ENCODE measurements at regions not wholly inside any gene's neighbourhood (a gene's known extent, or its start where the extent isn't known, plus 50 kb on each side); places are given as distances from the start of the nearest gene placed in this dataset.

- Mint-ChIP-seq H3K36me3 (ENCODE audit: low read depth) (no peaks in the 10 kb centered on the region), H3K27me3 (no peaks in the 10 kb centered on the region), H3K9me3 (peaks cover 4% of the 10 kb centered on the region), H3K4me1 (ENCODE audit: low read depth) (no peaks in the 10 kb centered on the region), H3K4me3 (no peak overlapping the region), H3K27ac (no peak overlapping the region)
Measured at GRCh38 chr2:168392024-168392423, 64.0 kb upstream of the CERS6 start.

- Mint-ChIP-seq H3K9me3 (peaks cover 4% of the 10 kb centered on the region), H3K4me1 (ENCODE audit: low read depth) (no peaks in the 10 kb centered on the region), H3K36me3 (ENCODE audit: low read depth) (no peaks in the 10 kb centered on the region), H3K27ac (no peak overlapping the region), H3K4me3 (no peak overlapping the region), H3K27me3 (no peaks in the 10 kb centered on the region)
Measured at GRCh38 chr2:168392797-168393196, 63.3 kb upstream of the CERS6 start.

- Mint-ChIP-seq H3K4me3 (no peak overlapping the region), H3K27ac (no peak overlapping the region), H3K27me3 (no peaks in the 10 kb centered on the region), H3K4me1 (ENCODE audit: low read depth) (no peaks in the 10 kb centered on the region), H3K36me3 (ENCODE audit: low read depth) (no peaks in the 10 kb centered on the region), H3K9me3 (peaks cover 4% of the 10 kb centered on the region)
Measured at GRCh38 chr2:168394262-168394661, 61.8 kb upstream of the CERS6 start.

GRCh38 chr2:168396131-168396530, 59.9 kb upstream of the CERS6 start:
- H3K27me3 Mint-ChIP-seq = no peaks in the 10 kb centered on the region
- peaks cover 4% of the 10 kb centered on the region for H3K9me3 Mint-ChIP-seq
- no peaks in the 10 kb centered on the region for H3K4me1 Mint-ChIP-seq (ENCODE audit: low read depth)

GRCh38 chr2:168397629-168398028, 58.4 kb upstream of the CERS6 start:
- Mint-ChIP-seq H3K9me3 (peaks cover 4% of the 10 kb centered on the region), H3K27ac (no peak overlapping the region), H3K27me3 (no peaks in the 10 kb centered on the region), H3K4me1 (ENCODE audit: low read depth) (peaks cover 2% of the 10 kb centered on the region), H3K36me3 (ENCODE audit: low read depth) (no peaks in the 10 kb centered on the region), H3K4me3 (no peak overlapping the region)

More at GRCh38 chr2:168396131-168396530, 59.9 kb upstream of the CERS6 start:
- Mint-ChIP-seq H3K36me3 (ENCODE audit: low read depth) (no peaks in the 10 kb centered on the region), H3K4me3 (no peak overlapping the region), H3K27ac (no peak overlapping the region)

- H3K27me3 Mint-ChIP-seq = no peaks in the 10 kb centered on the region
- no peak overlapping the region for H3K27ac Mint-ChIP-seq
- no peaks in the 10 kb centered on the region for H3K36me3 Mint-ChIP-seq (ENCODE audit: low read depth)
- H3K4me1 Mint-ChIP-seq (ENCODE audit: low read depth) = peaks cover 8% of the 10 kb centered on the region
- peaks cover 5% of the 10 kb centered on the region for H3K9me3 Mint-ChIP-seq
- no peak overlapping the region for H3K4me3 Mint-ChIP-seq
Measured at GRCh38 chr2:168401048-168401556, 55.0 kb upstream of the CERS6 start.

- Mint-ChIP-seq H3K9me3 (peaks cover 5% of the 10 kb centered on the region), H3K27me3 (no peaks in the 10 kb centered on the region), H3K4me3 (no peak overlapping the region), H3K27ac (no peak overlapping the region), H3K36me3 (ENCODE audit: low read depth) (no peaks in the 10 kb centered on the region), H3K4me1 (ENCODE audit: low read depth) (peaks cover 8% of the 10 kb centered on the region)
Measured at GRCh38 chr2:168401771-168402170, 54.3 kb upstream of the CERS6 start.

GRCh38 chr2:168402531-168402930, 53.5 kb upstream of the CERS6 start:
- peaks cover 8% of the 10 kb centered on the region for H3K4me1 Mint-ChIP-seq (ENCODE audit: low read depth)
- peaks cover 5% of the 10 kb centered on the region for H3K9me3 Mint-ChIP-seq
- no peaks in the 10 kb centered on the region for H3K27me3 Mint-ChIP-seq
- no peak overlapping the region for H3K27ac Mint-ChIP-seq
- H3K4me3 Mint-ChIP-seq = no peak overlapping the region
- H3K36me3 Mint-ChIP-seq (ENCODE audit: low read depth) = no peaks in the 10 kb centered on the region

GRCh38 chr2:168403736-168404135, 52.3 kb upstream of the CERS6 start:
- peaks cover 5% of the 10 kb centered on the region for H3K9me3 Mint-ChIP-seq
- no peak overlapping the region for H3K4me3 Mint-ChIP-seq
- no peaks in the 10 kb centered on the region for H3K36me3 Mint-ChIP-seq (ENCODE audit: low read depth)
- H3K27me3 Mint-ChIP-seq = no peaks in the 10 kb centered on the region
- H3K4me1 Mint-ChIP-seq (ENCODE audit: low read depth) = peaks cover 8% of the 10 kb centered on the region
- no peak overlapping the region for H3K27ac Mint-ChIP-seq

GRCh38 chr2:168404764-168405163, 51.3 kb upstream of the CERS6 start:
- Mint-ChIP-seq H3K4me1 (ENCODE audit: low read depth) (peaks cover 8% of the 10 kb centered on the region), H3K27ac (no peak overlapping the region), H3K27me3 (no peaks in the 10 kb centered on the region), H3K4me3 (no peak overlapping the region), H3K36me3 (ENCODE audit: low read depth) (no peaks in the 10 kb centered on the region), H3K9me3 (peaks cover 5% of the 10 kb centered on the region)

Measured in stimulated activated naive CD8-positive, alpha-beta T cell treated with anti-CD3 and anti-CD28 coated beads, Interleukin-15, Interleukin-2, amounts not matched to agents 100 ng/mL and 50 ng/mL, for 24 hours (primary cell).